Subcutaneous abdominal adipose tissue (tissue), 5 donors: ENCODE measurements at regions not wholly inside any gene's neighbourhood (a gene's known extent, or its start where the extent isn't known, plus 50 kb on each side); places are given as distances from the start of the nearest gene placed in this dataset.

Experiments
- H3K27ac ChIP-seq: one replicate; pipeline ENCODE4 v1.7.0; 2013; ENCODE audit warnings: low read depth, mild to moderate bottlenecking, inconsistent platforms, low read length, moderate library complexity
- H3K27me3 ChIP-seq, 5 donors: one replicate each; pipeline ENCODE4 v1.7.0; 2013; ENCODE audit warnings: low read length in 5 of 5, inconsistent platforms in 1 of 5; ENCODE audit not compliant: control insufficient read depth in 5 of 5, insufficient read depth in 4 of 5
- H3K36me3 ChIP-seq, 5 donors: one replicate each; pipeline ENCODE4 v1.7.0; 2013; ENCODE audit warnings: low read length in 5 of 5; ENCODE audit not compliant: control insufficient read depth in 5 of 5, insufficient read depth in 5 of 5
- H3K4me1 ChIP-seq, 5 donors: one replicate each; pipeline ENCODE4 v1.7.0; 2013; ENCODE audit warnings: low read length in 5 of 5, mild to moderate bottlenecking in 3 of 5, moderate library complexity in 1 of 5; ENCODE audit not compliant: control insufficient read depth in 5 of 5, insufficient read depth in 5 of 5
- H3K4me3 ChIP-seq, 5 donors: one replicate each; pipeline ENCODE4 v1.7.0; 2013; ENCODE audit warnings: low read length in 5 of 5, low read depth in 1 of 5
- H3K9ac ChIP-seq, 5 donors: one replicate each; pipeline ENCODE4 v1.7.0; 2013; ENCODE audit warnings: low read length in 5 of 5, mild to moderate bottlenecking in 4 of 5, moderate library complexity in 3 of 5
- H3K9me3 ChIP-seq, 5 donors: one replicate each; pipeline ENCODE4 v1.7.0; 2013; ENCODE audit warnings: low read length in 5 of 5; ENCODE audit not compliant: control insufficient read depth in 5 of 5
- donor health status: healthy.
- donor health status: healthy.
- donor health status: healthy.
- donor health status: healthy.
- donor health status: healthy.

DNA sequence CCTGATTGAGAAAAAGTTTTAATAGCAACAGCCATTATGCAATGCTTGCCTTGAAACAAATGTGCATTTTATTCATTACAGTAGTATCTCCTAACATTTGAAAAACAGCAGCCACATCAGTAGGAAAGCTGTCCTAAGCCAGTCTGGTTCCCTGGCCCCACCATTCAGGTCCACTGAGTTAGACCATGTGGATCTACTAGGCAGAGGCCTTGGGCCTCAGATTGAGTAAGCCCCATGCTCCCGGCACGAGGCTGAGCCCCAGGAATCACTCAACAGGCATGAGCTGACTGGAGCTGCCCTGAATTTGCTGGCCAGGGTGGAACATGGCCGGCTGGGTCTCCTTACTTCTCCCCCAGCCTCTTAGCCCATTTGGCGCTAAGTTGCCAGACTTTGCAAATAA lies 103.4 kb downstream of the ZFP36L2 start:
- Histone ChIP-seq H3K36me3 (no peaks in the 10 kb centered on the region), H3K4me3 (no peak overlapping the region), H3K27ac (no peak overlapping the region), H3K9ac (no peak overlapping the region), H3K27me3 (no peaks in the 10 kb centered on the region), H3K9me3 (peaks cover 0 to 11% (median 4%) of the 10 kb centered on the region in 5 donors), H3K4me1 (peaks cover 0 to 17% (median 8%) of the 10 kb centered on the region in 5 donors)

- Histone ChIP-seq H3K9me3 (peaks cover 0 to 11% (median 4%) of the 10 kb centered on the region in 5 donors), H3K9ac (no peak overlapping the region), H3K36me3 (no peaks in the 10 kb centered on the region), H3K4me1 (peaks cover 0 to 9% (median 0%) of the 10 kb centered on the region in 5 donors), H3K4me3 (no peak overlapping the region), H3K27me3 (no peaks in the 10 kb centered on the region), H3K27ac (no peak overlapping the region)
These were observed 104.7 kb downstream of the ZFP36L2 start for GRCh38 chr2:43121580-43122314.

GRCh38 chr2:43119303-43119702 lies 107.1 kb downstream of the ZFP36L2 start:
- no peak overlapping the region for H3K9ac ChIP-seq
- H3K27me3 ChIP-seq: no peaks in the 10 kb centered on the region
- peaks cover 0 to 12% (median 0%) of the 10 kb centered on the region in 5 donors for H3K4me1 ChIP-seq
- H3K4me3 ChIP-seq: no peak overlapping the region
- H3K9me3 ChIP-seq: peaks cover 0 to 11% (median 4%) of the 10 kb centered on the region in 5 donors
- no peak overlapping the region for H3K27ac ChIP-seq
- H3K36me3 ChIP-seq: no peaks in the 10 kb centered on the region

DNA sequence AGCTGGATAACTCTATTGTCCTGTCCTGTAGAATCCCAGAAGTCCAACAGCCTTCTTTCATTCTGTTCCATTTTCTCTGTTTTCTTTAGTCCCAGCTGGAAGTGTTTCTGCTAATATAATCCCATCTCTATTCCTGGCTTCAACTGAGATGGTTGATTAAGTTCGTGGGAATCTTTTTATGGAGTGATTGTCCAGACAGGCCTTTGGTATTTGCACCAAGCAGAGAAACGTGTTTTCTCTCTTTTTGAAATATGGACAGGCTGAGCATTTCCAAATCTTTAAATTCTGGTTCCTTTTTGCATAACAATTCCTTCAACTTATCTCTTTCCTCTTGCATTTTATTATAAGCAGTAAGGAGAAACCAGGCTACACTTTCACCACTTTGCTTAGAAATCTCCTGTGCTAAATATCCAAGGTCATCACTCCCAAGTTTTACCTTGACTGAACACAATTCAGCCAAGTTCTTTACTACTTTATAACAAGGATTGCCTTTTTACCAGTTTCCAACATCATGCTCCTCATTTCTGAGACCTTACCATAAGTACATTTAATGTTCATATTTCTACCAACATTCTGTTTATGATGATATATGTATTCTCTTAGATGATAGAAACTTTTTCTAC lies 108.8 kb downstream of the ZFP36L2 start:
- Histone ChIP-seq H3K4me1 (peaks cover 0 to 22% (median 0%) of the 10 kb centered on the region in 5 donors), H3K27ac (no peak overlapping the region)

GRCh38 chr2:43116988-43117387 lies 109.4 kb downstream of the ZFP36L2 start:
- no peak overlapping the region for H3K27ac ChIP-seq
- no peak overlapping the region for H3K9ac ChIP-seq
- no peak overlapping the region for H3K4me3 ChIP-seq
- peaks cover 0 to 22% (median 0%) of the 10 kb centered on the region in 5 donors for H3K4me1 ChIP-seq
- H3K36me3 ChIP-seq: no peaks in the 10 kb centered on the region
- no peaks in the 10 kb centered on the region for H3K27me3 ChIP-seq
- H3K9me3 ChIP-seq: peaks cover 0 to 11% (median 4%) of the 10 kb centered on the region in 5 donors

More for the DNA sequence above, 108.8 kb downstream of the ZFP36L2 start:
- peaks cover 0 to 11% (median 4%) of the 10 kb centered on the region in 5 donors for H3K9me3 ChIP-seq
- H3K9ac ChIP-seq: no peak overlapping the region
- no peaks in the 10 kb centered on the region for H3K36me3 ChIP-seq
- H3K27me3 ChIP-seq: no peaks in the 10 kb centered on the region
- H3K4me3 ChIP-seq: no peak overlapping the region

- Histone ChIP-seq H3K27ac (no peak overlapping the region), H3K9ac (no peak overlapping the region), H3K9me3 (peaks cover 0 to 11% (median 4%) of the 10 kb centered on the region in 5 donors), H3K36me3 (no peaks in the 10 kb centered on the region), H3K4me3 (no peak overlapping the region), H3K4me1 (peaks cover 0 to 17% (median 0%) of the 10 kb centered on the region in 5 donors), H3K27me3 (no peaks in the 10 kb centered on the region)
These were observed 110.5 kb downstream of the ZFP36L2 start for GRCh38 chr2:43115881-43116280.

GRCh38 chr2:43114210-43114609 lies 112.2 kb downstream of the ZFP36L2 start:
- H3K36me3 ChIP-seq: no peaks in the 10 kb centered on the region
- peaks cover 0 to 24% (median 9%) of the 10 kb centered on the region in 5 donors for H3K4me1 ChIP-seq
- H3K9ac ChIP-seq: no peak overlapping the region
- no peaks in the 10 kb centered on the region for H3K27me3 ChIP-seq
- no peak overlapping the region for H3K4me3 ChIP-seq
- H3K9me3 ChIP-seq: peaks cover 0 to 6% (median 0%) of the 10 kb centered on the region in 5 donors
- no peak overlapping the region for H3K27ac ChIP-seq

- no peaks in the 10 kb centered on the region for H3K9me3 ChIP-seq
These were observed 114.4 kb downstream of the ZFP36L2 start for GRCh38 chr2:43111788-43112554.

DNA sequence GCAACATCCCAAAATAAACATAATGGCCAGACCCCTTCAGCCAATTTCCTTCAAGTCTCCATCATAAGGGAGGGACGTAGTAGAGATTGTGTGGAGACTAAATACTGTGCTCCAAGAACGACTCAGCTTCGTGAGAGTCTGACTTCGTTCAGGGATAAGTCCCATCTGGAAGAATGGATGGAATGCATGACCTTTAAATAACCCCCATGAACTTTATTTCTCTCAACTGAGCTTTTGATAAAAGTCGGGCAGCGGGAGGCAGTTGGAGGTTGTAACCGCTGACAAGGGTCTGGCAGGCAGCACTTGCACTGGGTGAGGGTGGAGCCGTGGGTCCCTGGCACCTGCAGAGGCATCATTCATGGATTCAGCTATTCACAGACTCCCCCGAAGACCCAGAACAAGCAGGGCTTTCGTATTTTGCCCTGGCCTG lies 115.9 kb downstream of the ZFP36L2 start:
- Histone ChIP-seq H3K4me1 (peaks cover 4 to 61% (median 43%) of the 10 kb centered on the region in 5 donors), H3K36me3 (no peaks in the 10 kb centered on the region), H3K9ac (no peak overlapping the region), H3K27ac (no peak overlapping the region), H3K4me3 (no peak overlapping the region), H3K27me3 (no peaks in the 10 kb centered on the region), H3K9me3 (no peaks in the 10 kb centered on the region)

More at GRCh38 chr2:43111788-43112554, 114.4 kb downstream of the ZFP36L2 start:
- Histone ChIP-seq H3K27me3 (no peaks in the 10 kb centered on the region), H3K9ac (no peak overlapping the region), H3K27ac (no peak overlapping the region), H3K36me3 (no peaks in the 10 kb centered on the region), H3K4me3 (no peak overlapping the region), H3K4me1 (peaks cover 1 to 46% (median 28%) of the 10 kb centered on the region in 5 donors)
